ENCODE measurements at regions not wholly inside any gene's neighbourhood (a gene's known extent, or its start where the extent isn't known, plus 50 kb on each side); places are given as distances from the start of the nearest gene placed in this dataset.

GRCh38 chr2:193590831-193591230 is 1396.1 kb upstream of the TMEFF2 start:
- TF ChIP-seq MEF2A (IDR thresholded peaks at IDR 0.05; ENCODE audit: borderline replicate concordance, low read depth): no peak
- no peak for TF ChIP-seq ZBTB33 (IDR thresholded peaks at IDR 0.05; ENCODE audit: borderline replicate concordance, low read depth)
- no peak for TF ChIP-seq CTCF (IDR thresholded peaks at IDR 0.05)
- TF ChIP-seq FOXM1 (IDR thresholded peaks at IDR 0.05; ENCODE audit: low read depth): no peak
- no peak for TF ChIP-seq MAX (IDR thresholded peaks at IDR 0.05; ENCODE audit: low read depth)
- no peak for TF ChIP-seq SMC3 (IDR thresholded peaks at IDR 0.05; ENCODE audit: low read depth, low read length)
- TF ChIP-seq ELF1 (IDR thresholded peaks at IDR 0.05): no peak
- no peak for TF ChIP-seq POLR2AphosphoS5 (IDR thresholded peaks at IDR 0.05; ENCODE audit: low read depth, low read length)
- TF ChIP-seq RCOR1 (IDR thresholded peaks at IDR 0.05; ENCODE audit: low read length): no peak
